ENCODE measurements at regions not wholly inside any gene's neighbourhood (a gene's known extent, or its start where the extent isn't known, plus 50 kb on each side); places are given as distances from the start of the nearest gene placed in this dataset.

- Histone ChIP-seq H3K9me3 (ENCODE audit: insufficient read depth in 2 of 2, low read depth in 1 of 2, low read length in 1 of 2) (no peaks in the 10 kb centered on the region), H2AK5ac (ENCODE audit: low read depth, low read length) (no peak overlapping the region), H3K79me2 (ENCODE audit: control insufficient read depth in 1 of 2, insufficient read depth in 2 of 2, low read length in 2 of 2) (no peaks in the 10 kb centered on the region), H3K23ac (ENCODE audit: insufficient read length) (no peak overlapping the region), H3K4ac (replicated peaks; ENCODE audit: insufficient read length, low read depth, low read length) (no peak overlapping the region), H4K91ac (replicated peaks; ENCODE audit: insufficient read length, low read length) (no peak overlapping the region), H3K36me3 (ENCODE audit: control insufficient read depth in 2 of 4, insufficient read depth in 4 of 4, low read length in 3 of 4) (no peaks in the 10 kb centered on the region), H3K4me3 (ENCODE audit: extremely low read depth in 1 of 4, insufficient read depth in 2 of 4, low read depth in 3 of 4, low read length in 4 of 4) (no peak overlapping the region), H2AFZ (ENCODE audit: low read length) (no peak overlapping the region), H3K23me2 (ENCODE audit: low read depth, low read length) (0 out of 2 replicates have a peak, but pooled peaks cover 2% of the 10 kb centered on the region), H3K56ac (replicated peaks; ENCODE audit: insufficient read length, low read depth, low read length) (no peak overlapping the region), H2BK5ac (ENCODE audit: low read depth, low read length) (no peak overlapping the region), H3K9ac (replicated peaks in 1 of 4; ENCODE audit: extremely low read depth in 1 of 4, low read depth in 3 of 4, low read length in 3 of 4) (no peak overlapping the region), H4K8ac (ENCODE audit: extremely low read depth, insufficient read depth, low read length) (no peak overlapping the region), H2BK15ac (ENCODE audit: low read length) (no peak overlapping the region), H2BK20ac (ENCODE audit: low read length) (no peak overlapping the region), H4K5ac (ENCODE audit: insufficient read length, low read depth, low read length) (no peak overlapping the region), H3K27ac (ENCODE audit: low read depth, low read length) (no peak overlapping the region), H2BK120ac (replicated peaks; ENCODE audit: low read depth, low read length) (no peak overlapping the region), H4K20me1 (replicated peaks in 1 of 2; ENCODE audit: control insufficient read depth in 1 of 2, insufficient read depth in 2 of 2, low read length in 2 of 2) (no peaks in the 10 kb centered on the region), H3K4me2 (ENCODE audit: insufficient read depth in 1 of 2, low read depth in 2 of 2, low read length in 2 of 2) (no peak overlapping the region), H3K4me1 (replicated peaks in 1 of 4; ENCODE audit: control insufficient read depth in 3 of 4, insufficient read depth in 4 of 4, low read length in 3 of 4) (no peaks in the 10 kb centered on the region), H2BK12ac (ENCODE audit: low read depth, low read length) (no peak overlapping the region), H3K79me1 (ENCODE audit: low read depth, low read length) (no peaks in the 10 kb centered on the region), H3K14ac (ENCODE audit: insufficient read length) (no peak overlapping the region), H3K18ac (ENCODE audit: extremely low read depth, low read length) (no peak overlapping the region), H3K27me3 (replicated peaks in 1 of 4; ENCODE audit: control insufficient read depth in 3 of 4, extremely low read depth in 1 of 4, insufficient read depth in 3 of 4, low read length in 3 of 4) (no peaks in the 10 kb centered on the region)
- no peak for FAIRE-seq
- DNase-seq (ENCODE audit: low read depth in 1 of 2, low spot score in 2 of 2): no peak
- TF ChIP-seq EZH2 (IDR thresholded peaks at IDR 0.05; ENCODE audit: low read depth, low read length, severe bottlenecking): no peak
- no peak for TF ChIP-seq SP1 (IDR thresholded peaks at IDR 0.05; ENCODE audit: low read depth, low read length)
- TF ChIP-seq BACH1 (IDR thresholded peaks at IDR 0.05; ENCODE audit: low read length): no peak
- TF ChIP-seq EGR1 (IDR thresholded peaks at IDR 0.05; ENCODE audit: borderline replicate concordance, low read depth, low read length): no peak
- TF ChIP-seq TEAD4 (IDR thresholded peaks at IDR 0.05; ENCODE audit: low read depth, low read length): no peak
- TF ChIP-seq ZNF274 (IDR thresholded peaks at IDR 0.05; ENCODE audit: borderline replicate concordance, extremely low read depth, low read length): no peak
- TF ChIP-seq KDM4A (IDR thresholded peaks at IDR 0.05; ENCODE audit: low read depth, low read length, severe bottlenecking): no peak
- no peak for TF ChIP-seq E2F6 (IDR thresholded peaks at IDR 0.05)
- TF ChIP-seq GABPA (IDR thresholded peaks at IDR 0.05; ENCODE audit: borderline replicate concordance, insufficient read depth, low read length): no peak
- TF ChIP-seq FOSL1 (IDR thresholded peaks at IDR 0.05; ENCODE audit: insufficient read depth, low read depth, low read length): no peak
- TF ChIP-seq ATF3 (IDR thresholded peaks at IDR 0.05; ENCODE audit: insufficient read depth, low read depth, low read length): no peak
- no peak for TF ChIP-seq RNF2 (IDR thresholded peaks at IDR 0.05; ENCODE audit: borderline replicate concordance, low read depth, low read length, missing control alignments, poor library complexity, severe bottlenecking)
- TF ChIP-seq CHD1 (IDR thresholded peaks at IDR 0.05; ENCODE audit: low read depth, low read length): no peak
- ChIA-PET CTCF (ENCODE audit: partially characterized antibody) (interaction anchor here (1.2 to 2.2 kb wide), 6 partner anchors 14 to 314 kb away, joined by 3 to 8 read pairs (median 4); no protein-coding TSS in a partner anchor), POLR2A (ENCODE audit: partially characterized antibody) (no interaction called here)
Measured at GRCh38 chr3:24707936-24708335, 213.3 kb upstream of the THRB start.

All from H1 (cell line).